VCaP (cell line): ENCODE measurements at regions not wholly inside any gene's neighbourhood (a gene's known extent, or its start where the extent isn't known, plus 50 kb on each side); places are given as distances from the start of the nearest gene placed in this dataset.
"Not testable (repeated sequence)": the region's sequence is repeated elsewhere in the genome, so short reads cannot be mapped to it uniquely, and the experiment has no call there.

ENCODE experiments used
- H3K27ac ChIP-seq: fragments of 450-650 bp; 2 replicates; pipeline ENCODE4 v1.5.1; 2017
- TF ChIP-seq, protein P1 (sequence below): fragments of 450-650 bp; conservative IDR thresholded peaks from 2 replicates; pipeline ENCODE4 v1.5.1; 2017; ENCODE audit warnings: mild to moderate bottlenecking, moderate library complexity

DNA sequence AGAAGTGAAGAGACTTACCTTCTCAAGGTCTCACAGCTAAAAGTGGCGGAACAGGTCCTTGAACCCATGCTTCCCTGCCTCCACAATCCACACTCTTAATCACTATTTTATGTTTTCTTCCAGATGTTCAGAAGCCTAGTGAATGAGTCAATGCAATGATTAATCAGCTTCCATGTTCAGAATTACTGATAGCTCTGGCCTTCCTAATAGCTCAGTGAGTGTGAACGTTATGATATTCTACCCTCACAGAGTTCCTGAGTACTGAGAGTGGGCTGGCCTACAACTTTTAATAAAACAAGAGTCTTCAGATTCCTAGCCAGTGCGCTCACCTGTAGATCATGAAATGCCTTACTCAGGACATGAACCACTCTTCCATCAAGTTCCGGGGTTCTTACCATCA, 443.0 kb upstream of the ADAMTS9 start:
- TF ChIP-seq, protein P1, sequence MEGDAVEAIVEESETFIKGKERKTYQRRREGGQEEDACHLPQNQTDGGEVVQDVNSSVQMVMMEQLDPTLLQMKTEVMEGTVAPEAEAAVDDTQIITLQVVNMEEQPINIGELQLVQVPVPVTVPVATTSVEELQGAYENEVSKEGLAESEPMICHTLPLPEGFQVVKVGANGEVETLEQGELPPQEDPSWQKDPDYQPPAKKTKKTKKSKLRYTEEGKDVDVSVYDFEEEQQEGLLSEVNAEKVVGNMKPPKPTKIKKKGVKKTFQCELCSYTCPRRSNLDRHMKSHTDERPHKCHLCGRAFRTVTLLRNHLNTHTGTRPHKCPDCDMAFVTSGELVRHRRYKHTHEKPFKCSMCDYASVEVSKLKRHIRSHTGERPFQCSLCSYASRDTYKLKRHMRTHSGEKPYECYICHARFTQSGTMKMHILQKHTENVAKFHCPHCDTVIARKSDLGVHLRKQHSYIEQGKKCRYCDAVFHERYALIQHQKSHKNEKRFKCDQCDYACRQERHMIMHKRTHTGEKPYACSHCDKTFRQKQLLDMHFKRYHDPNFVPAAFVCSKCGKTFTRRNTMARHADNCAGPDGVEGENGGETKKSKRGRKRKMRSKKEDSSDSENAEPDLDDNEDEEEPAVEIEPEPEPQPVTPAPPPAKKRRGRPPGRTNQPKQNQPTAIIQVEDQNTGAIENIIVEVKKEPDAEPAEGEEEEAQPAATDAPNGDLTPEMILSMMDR = no peak
- H3K27ac ChIP-seq = no peak overlapping the region

DNA sequence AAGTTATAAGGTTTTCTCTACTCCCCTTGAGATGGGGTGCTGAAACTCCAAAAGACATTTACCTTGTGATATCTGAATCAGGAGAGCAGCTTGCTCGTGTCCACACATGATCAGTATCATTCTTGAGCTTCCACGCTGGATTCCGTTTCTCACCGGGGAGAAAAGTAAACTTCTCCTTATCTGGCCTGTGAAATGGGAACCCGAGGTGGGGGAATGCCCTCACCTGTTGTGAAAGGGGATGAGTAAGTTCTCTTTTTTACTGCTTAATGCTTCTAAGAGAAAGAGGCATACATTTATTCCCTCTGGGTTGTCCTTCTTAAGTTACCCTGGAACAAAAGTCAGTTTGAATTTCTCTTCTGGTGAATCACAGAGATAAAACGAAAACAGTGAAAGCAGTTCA, 440.5 kb upstream of the ADAMTS9 start:
- TF ChIP-seq, protein P1 = no peak
- no peak overlapping the region for H3K27ac ChIP-seq

DNA sequence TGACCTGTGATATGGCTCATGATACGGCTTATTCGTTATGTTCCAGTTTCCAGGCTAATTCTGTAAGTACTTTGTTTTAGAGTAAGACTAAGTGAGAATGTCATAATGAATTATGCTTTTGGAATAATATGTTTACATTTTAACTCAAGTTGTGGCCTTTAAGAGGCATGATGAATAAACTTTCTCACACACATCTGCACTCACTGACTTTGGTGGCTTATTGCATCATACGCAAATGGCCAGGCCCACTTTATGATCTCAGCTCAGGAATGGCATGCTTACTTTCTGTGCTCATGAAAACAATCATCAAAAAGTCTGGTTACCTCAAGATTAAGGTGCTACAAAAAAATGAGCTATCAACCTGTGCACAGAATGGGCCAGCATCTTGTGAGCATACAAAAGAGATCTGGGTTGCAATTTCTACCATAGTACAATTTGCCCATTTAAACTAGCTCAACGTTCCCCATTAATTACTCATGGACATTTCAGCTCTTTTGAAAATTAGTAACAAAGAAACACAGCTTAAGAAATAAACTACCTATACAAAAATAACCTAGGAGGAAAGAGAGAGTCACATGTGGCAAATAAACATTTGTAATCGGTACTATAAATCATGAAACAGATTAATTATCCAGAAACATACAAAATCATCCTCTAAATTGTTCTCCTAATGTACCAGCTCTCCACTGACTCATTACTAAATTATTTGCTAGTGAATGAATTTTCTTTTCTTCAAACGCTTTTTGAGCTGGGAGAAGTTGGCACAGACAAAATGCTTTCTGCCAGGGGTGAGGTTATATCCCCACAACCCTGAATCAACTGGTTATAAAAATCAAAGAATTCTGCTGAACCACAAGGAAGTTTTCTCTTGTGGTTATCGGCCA, 439.0 kb upstream of the ADAMTS9 start:
- TF ChIP-seq, protein P1 = no peak
- H3K27ac ChIP-seq = no peak overlapping the region

DNA sequence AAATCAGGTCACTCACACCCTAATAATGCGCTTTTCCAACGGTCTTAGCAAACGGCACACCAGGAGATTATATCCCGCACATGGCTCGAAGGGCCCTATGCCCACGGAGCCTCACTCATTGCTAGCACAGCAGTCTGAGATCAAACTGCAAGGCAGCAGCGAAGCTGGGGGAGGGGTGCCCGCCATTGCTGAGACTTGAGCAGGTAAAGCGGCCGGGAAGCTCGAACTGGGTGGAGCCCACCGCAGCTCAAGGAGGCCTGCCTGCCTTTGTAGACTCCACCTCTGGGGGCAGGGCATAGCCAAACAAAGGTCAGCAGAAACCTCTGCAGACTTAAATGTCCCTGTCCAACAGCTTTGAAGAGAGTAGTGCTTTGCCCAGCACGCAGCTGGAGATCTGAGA, 432.4 kb upstream of the ADAMTS9 start:
- H3K27ac ChIP-seq = not testable (repeated sequence)

DNA sequence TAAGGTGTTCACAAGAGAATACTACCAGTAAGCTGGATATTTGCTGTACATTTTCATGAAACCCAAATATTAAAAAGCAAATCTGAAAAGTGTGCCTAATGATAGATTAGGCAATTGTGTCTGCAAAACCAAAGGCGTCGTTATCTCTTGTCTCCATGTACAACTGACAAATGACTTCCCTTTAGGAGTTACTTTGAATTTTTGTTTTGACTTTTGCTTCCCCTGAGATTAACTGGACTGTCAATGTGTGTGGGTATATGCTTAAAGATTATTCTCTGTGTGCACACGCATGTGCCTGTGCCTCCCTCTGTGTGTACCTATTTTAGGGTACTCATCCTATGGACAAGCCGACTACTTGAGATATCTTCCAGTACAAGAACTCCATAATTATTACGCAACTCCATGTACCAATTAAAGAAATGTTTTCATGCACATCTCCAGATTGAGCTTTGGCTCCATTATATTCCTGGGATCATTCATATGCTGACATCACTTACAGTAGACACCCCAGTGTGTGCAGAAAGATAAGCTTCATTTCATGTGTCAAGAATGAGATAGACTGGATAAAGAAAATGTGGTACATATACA, 431.2 kb upstream of the ADAMTS9 start:
- H3K27ac ChIP-seq = no peak overlapping the region

DNA sequence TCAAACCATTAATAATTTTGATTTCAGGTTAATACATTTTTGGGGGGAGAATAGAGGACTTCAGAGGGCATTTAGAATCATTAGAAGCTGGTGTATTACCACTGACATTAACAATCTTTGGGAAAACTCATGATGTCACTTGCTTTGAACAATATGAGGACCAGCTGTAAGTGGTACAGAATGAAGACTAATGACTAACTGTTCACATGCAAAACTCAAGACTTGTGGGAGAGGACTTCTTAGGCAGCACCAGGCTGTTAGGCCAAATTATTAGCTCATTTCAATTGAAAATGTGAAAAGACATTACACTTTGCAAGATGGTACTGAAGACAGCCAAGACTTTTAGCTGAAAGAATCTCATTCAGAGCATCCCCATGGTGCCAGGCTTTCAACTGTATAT, 426.2 kb upstream of the ADAMTS9 start:
- H3K27ac ChIP-seq = no peak overlapping the region
- TF ChIP-seq, protein P1 = no peak

More for the DNA sequence above, 431.2 kb upstream of the ADAMTS9 start:
- TF ChIP-seq, protein P1 = no peak

DNA sequence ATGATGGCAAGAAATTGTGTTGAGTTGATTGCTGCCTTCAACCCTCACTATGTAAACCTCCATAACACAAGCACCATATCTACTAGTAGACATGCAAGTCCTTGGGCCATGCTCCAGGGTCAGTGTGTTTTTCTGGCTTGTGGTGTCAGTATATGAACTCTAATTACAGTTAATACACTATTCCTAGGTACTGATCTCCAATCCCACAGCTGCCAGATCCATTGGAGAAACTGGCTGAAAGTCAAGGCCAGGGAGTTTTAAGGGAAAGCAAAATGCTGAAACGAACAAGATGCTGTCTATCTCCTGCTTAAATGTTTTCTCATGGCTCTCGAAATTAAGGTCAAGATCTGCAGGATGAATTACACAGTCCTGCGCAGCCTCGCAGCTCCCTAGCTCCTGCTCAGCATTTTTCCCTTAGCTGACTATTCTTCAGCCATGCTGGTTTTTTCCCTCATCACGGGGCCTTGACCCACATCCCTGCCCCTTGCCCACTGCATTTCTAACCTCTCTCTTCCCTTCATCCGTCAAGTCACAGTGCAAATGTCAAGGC, 425.0 kb upstream of the ADAMTS9 start:
- TF ChIP-seq, protein P1 = no peak
- no peak overlapping the region for H3K27ac ChIP-seq

DNA sequence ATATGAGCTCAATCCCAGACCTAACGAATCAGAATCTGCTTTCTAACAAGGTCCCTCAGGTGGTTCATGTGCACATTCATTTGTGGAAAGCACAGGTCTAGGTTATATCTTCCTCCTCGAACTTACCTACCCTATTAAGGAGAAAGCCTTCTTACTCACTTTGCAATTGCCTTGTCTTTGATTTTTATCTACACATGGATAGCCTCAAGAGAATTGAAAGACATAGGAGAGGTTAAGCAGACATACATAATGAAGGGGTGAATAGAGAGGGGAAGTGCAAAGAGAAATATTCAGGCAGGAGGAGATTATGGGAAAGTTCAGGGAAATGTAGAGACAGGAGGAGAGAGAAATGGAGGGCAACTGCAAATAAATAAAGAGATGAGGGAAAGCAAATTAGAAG, 422.9 kb upstream of the ADAMTS9 start:
- TF ChIP-seq, protein P1 = no peak
- no peak overlapping the region for H3K27ac ChIP-seq
